Tibial nerve (tissue), 4 donors: ENCODE measurements at regions not wholly inside any gene's neighbourhood (a gene's known extent, or its start where the extent isn't known, plus 50 kb on each side); places are given as distances from the start of the nearest gene placed in this dataset.
"Not testable (repeated sequence)": the region's sequence is repeated elsewhere in the genome, so short reads cannot be mapped to it uniquely, and the experiment has no call there.

Experiments used
- DNase-seq, 2 donors: peaks; one replicate each; pipeline ENCODE4 v3.0.0-alpha.2; 2019; ENCODE audit warnings: low spot score in 2 of 2
- H3K27ac ChIP-seq, 4 donors: fragments of 200-600 bp; sonication (generic) in 3 of 4; one replicate each; pipeline ENCODE4 v1.5.1; 2017 to 2019; ENCODE audit warnings: mild to moderate bottlenecking in 1 of 4
- H3K27me3 ChIP-seq, 2 donors: fragments of 200-600 bp; sonication (generic) in 1 of 2; one replicate each; pipeline versions ENCODE4 v1.5.1 to v1.6.0; 2017 to 2019
- H3K36me3 ChIP-seq, 3 donors: fragments of 200-600 bp; sonication (generic); one replicate each; pipeline ENCODE4 v1.5.1; 2018 to 2019
- H3K4me1 ChIP-seq, 4 donors: fragments of 200-600 bp; sonication (generic) in 3 of 4; one replicate each; pipeline ENCODE4 v1.5.1; 2017 to 2019
- H3K4me3 ChIP-seq, 4 donors: fragments of 200-600 bp; sonication (generic) in 3 of 4; one replicate each; pipeline ENCODE4 v1.5.1; 2017 to 2019; ENCODE audit warnings: mild to moderate bottlenecking in 1 of 4, moderate library complexity in 1 of 4
- H3K9me3 ChIP-seq, 4 donors: fragments of 200-600 bp; sonication (generic) in 3 of 4; one replicate each; pipeline ENCODE4 v1.5.1; 2017 to 2019
- CTCF ChIP-seq, 5 experiments: fragments of 200-600 bp in 3 of 5; fragments of 450-650 bp in 2 of 5; sonication (generic) in 3 of 5; IDR thresholded peaks; one replicate each; pipeline ENCODE4 v1.5.1; 2016 to 2019; ENCODE audit warnings: antibody characterized with exemption in 5 of 5, mild to moderate bottlenecking in 3 of 5, moderate library complexity in 2 of 5
- EP300 ChIP-seq, 2 donors: sonication (generic); formaldehyde crosslinking; IDR thresholded peaks; one replicate each; pipeline ENCODE4 v1.6.1; 2017; ENCODE audit warnings: antibody characterized with exemption in 2 of 2, mild to moderate bottlenecking in 1 of 2
- POLR2A ChIP-seq, 2 donors: fragments of 450-650 bp; IDR thresholded peaks; one replicate each; pipeline ENCODE4 v1.6.1; 2017; ENCODE audit warnings: antibody characterized with exemption in 2 of 2, mild to moderate bottlenecking in 2 of 2, moderate library complexity in 2 of 2
- WGBS, 2 donors: methylation state at CpG; one replicate each; pipeline ENCODE4 v1.1.5; 2018; 5-methylcytosine and 5-hydroxymethylcytosine counted together

- no peaks in the 10 kb centered on the region for H3K27me3 ChIP-seq
- H3K9me3 ChIP-seq, result peaks cover 0 to 5% (median 0%) of the 10 kb centered on the region in 4 donors
- no peak overlapping the region for H3K27ac ChIP-seq
- DNase-seq, result no peak
- no peak for TF ChIP-seq CTCF (IDR thresholded peaks at IDR 0.05)
- TF ChIP-seq POLR2A (IDR thresholded peaks at IDR 0.05), result no peak
- TF ChIP-seq EP300 (IDR thresholded peaks at IDR 0.05), result no peak
- no peak overlapping the region for H3K4me3 ChIP-seq
- no peaks in the 10 kb centered on the region for H3K4me1 ChIP-seq
- H3K36me3 ChIP-seq, result no peaks in the 10 kb centered on the region
Measured at GRCh38 chr7:126083014-126083413, 1153.4 kb upstream of the POT1 start.

- H3K27ac ChIP-seq, result no peak overlapping the region
- TF ChIP-seq POLR2A (IDR thresholded peaks at IDR 0.05), result no peak
- TF ChIP-seq CTCF (IDR thresholded peaks at IDR 0.05), result no peak
- TF ChIP-seq EP300 (IDR thresholded peaks at IDR 0.05), result no peak
- no peak overlapping the region for H3K4me3 ChIP-seq
- no peak for DNase-seq
- H3K27me3 ChIP-seq, result no peaks in the 10 kb centered on the region
- H3K4me1 ChIP-seq, result no peaks in the 10 kb centered on the region
- no peaks in the 10 kb centered on the region for H3K9me3 ChIP-seq
- no peaks in the 10 kb centered on the region for H3K36me3 ChIP-seq
Measured at GRCh38 chr7:126079581-126079980, 1150.0 kb upstream of the POT1 start.

- 67 to 80% methylated on average over 3 of the region's 3 CpGs for WGBS, 2 donors
- no peak for DNase-seq
- Histone ChIP-seq H3K4me3 (no peak overlapping the region), H3K27ac (no peak overlapping the region), H3K27me3 (no peaks in the 10 kb centered on the region), H3K9me3 (no peaks in the 10 kb centered on the region), H3K4me1 (no peaks in the 10 kb centered on the region), H3K36me3 (no peaks in the 10 kb centered on the region)
- no peak for TF ChIP-seq POLR2A (IDR thresholded peaks at IDR 0.05)
- no peak for TF ChIP-seq CTCF (IDR thresholded peaks at IDR 0.05)
- no peak for TF ChIP-seq EP300 (IDR thresholded peaks at IDR 0.05)
Measured at GRCh38 chr7:126079151-126079550, 1149.5 kb upstream of the POT1 start.

DNA sequence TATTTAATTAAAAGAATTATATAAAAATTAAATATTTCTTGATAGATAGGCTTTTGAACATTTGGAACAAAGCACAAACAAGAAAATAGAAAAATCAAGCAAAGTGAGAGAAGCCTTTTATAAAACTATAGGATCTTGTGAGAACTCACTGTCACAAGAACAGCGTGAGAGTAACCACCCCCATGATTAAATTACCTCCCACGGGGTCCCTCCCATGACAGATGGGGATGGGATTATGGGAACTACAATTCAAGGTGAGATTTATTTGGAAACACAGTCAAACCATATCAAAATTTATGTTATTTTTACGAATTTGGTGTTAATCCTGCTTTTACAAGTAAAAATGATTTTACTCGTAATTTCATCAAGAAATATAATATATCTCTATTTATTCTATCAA is 1136.1 kb upstream of the POT1 start:
- Histone ChIP-seq H3K27ac (no peak overlapping the region), H3K4me3 (no peak overlapping the region), H3K4me1 (no peaks in the 10 kb centered on the region), H3K27me3 (no peaks in the 10 kb centered on the region), H3K9me3 (no peaks in the 10 kb centered on the region), H3K36me3 (no peaks in the 10 kb centered on the region)
- no peak for TF ChIP-seq POLR2A (IDR thresholded peaks at IDR 0.05)
- no peak for TF ChIP-seq CTCF (IDR thresholded peaks at IDR 0.05)
- TF ChIP-seq EP300 (IDR thresholded peaks at IDR 0.05), result no peak
- 80 to 82% methylated on average over 4 of the region's 4 CpGs for WGBS, 2 donors
- no peak for DNase-seq

DNA sequence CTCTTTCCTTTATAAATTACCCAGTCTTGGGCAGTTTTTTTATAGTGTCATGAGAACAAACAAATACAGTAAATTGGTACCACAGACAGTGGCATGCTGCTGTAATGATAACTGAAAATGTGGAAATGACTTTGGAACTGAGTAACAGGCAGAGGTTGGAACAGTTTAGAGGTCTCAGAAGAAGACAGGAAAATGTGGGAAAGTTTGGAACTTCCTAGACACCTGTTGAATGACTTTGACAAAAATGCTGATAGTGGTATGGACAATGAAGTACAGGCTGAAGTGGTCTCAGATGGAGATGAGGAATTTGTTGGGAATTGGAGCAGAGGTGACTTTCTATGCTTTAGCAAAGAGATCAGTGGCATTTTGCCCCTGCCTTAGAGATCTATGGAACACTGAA is 1128.4 kb upstream of the POT1 start:
- Histone ChIP-seq H3K27ac (no peak overlapping the region), H3K4me3 (no peak overlapping the region), H3K36me3 (no peaks in the 10 kb centered on the region), H3K27me3 (no peaks in the 10 kb centered on the region), H3K4me1 (no peaks in the 10 kb centered on the region), H3K9me3 (no peaks in the 10 kb centered on the region)
- DNase-seq, result no peak
- TF ChIP-seq EP300 (IDR thresholded peaks at IDR 0.05) (no peak), POLR2A (IDR thresholded peaks at IDR 0.05) (no peak), CTCF (IDR thresholded peaks at IDR 0.05) (no peak)

- not testable (repeated sequence) for DNase-seq, H3K9me3 ChIP-seq, H3K27ac ChIP-seq, H3K27me3 ChIP-seq, H3K4me1 ChIP-seq, H3K36me3 ChIP-seq, H3K4me3 ChIP-seq
- 94 to 96% methylated on average over 4 of the region's 4 CpGs for WGBS, 2 donors
Measured at GRCh38 chr7:126056613-126057012, 1127.0 kb upstream of the POT1 start.
